ENCODE measurements at regions not wholly inside any gene's neighbourhood (a gene's known extent, or its start where the extent isn't known, plus 50 kb on each side); places are given as distances from the start of the nearest gene placed in this dataset.
A peak's percentile ranks its signal among the peaks of the same experiment; 100 is the strongest.

- no peak overlapping the region for H3K4me3 Mint-ChIP-seq
- no peak for DNase-seq (ENCODE audit: low read depth, low spot score)
- no peaks in the 10 kb centered on the region for H3K4me1 Mint-ChIP-seq
- no peaks in the 10 kb centered on the region for H3K36me3 Mint-ChIP-seq (ENCODE audit: low read depth)
- no peak overlapping the region for H3K27ac Mint-ChIP-seq (ENCODE audit: unreplicated experiment)
- no peak for TF ChIP-seq CTCF (conservative IDR thresholded peaks at IDR 0.05)
- H3K27me3 Mint-ChIP-seq (ENCODE audit: low read depth), result no peaks in the 10 kb centered on the region
- peaks cover 3% of the 10 kb centered on the region for H3K9me3 Mint-ChIP-seq
Measured at GRCh38 chr13:33452873-33453517, 167.4 kb upstream of the STARD13 start.

GRCh38 chr13:33453936-33454335 is 168.4 kb upstream of the STARD13 start:
- Mint-ChIP-seq H3K36me3 (ENCODE audit: low read depth) (no peaks in the 10 kb centered on the region), H3K9me3 (peaks cover 3% of the 10 kb centered on the region), H3K4me1 (no peaks in the 10 kb centered on the region), H3K27me3 (ENCODE audit: low read depth) (no peaks in the 10 kb centered on the region), H3K4me3 (no peak overlapping the region), H3K27ac (ENCODE audit: unreplicated experiment) (no peak overlapping the region)
- TF ChIP-seq CTCF (conservative IDR thresholded peaks at IDR 0.05), result no peak
- no peak for DNase-seq (ENCODE audit: low read depth, low spot score)

- H3K27ac Mint-ChIP-seq (ENCODE audit: unreplicated experiment), result peak overlapping the region; percentile 15
- H3K27me3 Mint-ChIP-seq (ENCODE audit: low read depth), result no peaks in the 10 kb centered on the region
- no peak for TF ChIP-seq CTCF (conservative IDR thresholded peaks at IDR 0.05)
- no peak for DNase-seq (ENCODE audit: low read depth, low spot score)
- H3K36me3 Mint-ChIP-seq (ENCODE audit: low read depth), result peaks cover 3% of the 10 kb centered on the region
- no peak overlapping the region for H3K4me3 Mint-ChIP-seq
- H3K9me3 Mint-ChIP-seq, result peaks cover 3% of the 10 kb centered on the region
- no peaks in the 10 kb centered on the region for H3K4me1 Mint-ChIP-seq
Measured at GRCh38 chr13:33454844-33455705, 169.5 kb upstream of the STARD13 start.

GRCh38 chr13:33459702-33460101 is 174.1 kb upstream of the STARD13 start:
- Mint-ChIP-seq H3K27me3 (ENCODE audit: low read depth) (no peaks in the 10 kb centered on the region), H3K4me3 (no peak overlapping the region), H3K9me3 (peaks cover 13% of the 10 kb centered on the region), H3K4me1 (no peaks in the 10 kb centered on the region), H3K27ac (ENCODE audit: unreplicated experiment) (no peak overlapping the region), H3K36me3 (ENCODE audit: low read depth) (peaks cover 5% of the 10 kb centered on the region)
- no peak for TF ChIP-seq CTCF (conservative IDR thresholded peaks at IDR 0.05)
- DNase-seq (ENCODE audit: low read depth, low spot score), result no peak

- Mint-ChIP-seq H3K4me1 (no peaks in the 10 kb centered on the region), H3K27ac (ENCODE audit: unreplicated experiment) (no peak overlapping the region), H3K9me3 (peaks cover 16% of the 10 kb centered on the region), H3K36me3 (ENCODE audit: low read depth) (peaks cover 5% of the 10 kb centered on the region), H3K27me3 (ENCODE audit: low read depth) (no peaks in the 10 kb centered on the region), H3K4me3 (no peak overlapping the region)
- TF ChIP-seq CTCF (conservative IDR thresholded peaks at IDR 0.05), result no peak
- no peak for DNase-seq (ENCODE audit: low read depth, low spot score)
Measured at GRCh38 chr13:33462109-33462508, 176.6 kb upstream of the STARD13 start.

All from neural crest cell (in vitro differentiated cells).